ENCODE measurements at regions not wholly inside any gene's neighbourhood (a gene's known extent, or its start where the extent isn't known, plus 50 kb on each side); places are given as distances from the start of the nearest gene placed in this dataset.
A peak's percentile ranks its signal among the peaks of the same experiment; 100 is the strongest.

- no peak for TF ChIP-seq CUX1 (CRISPR knock-in tag; IDR thresholded peaks at IDR 0.05)
- TF ChIP-seq ZNF583 (CRISPR knock-in tag; IDR thresholded peaks at IDR 0.05) = 0 out of 2 replicates have a peak, but pooled peaks have one; percentile 21
- TF ChIP-seq ASH1L (IDR thresholded peaks at IDR 0.05; ENCODE audit: borderline replicate concordance, low read depth, partially characterized antibody) = no peak
- no peak for TF ChIP-seq RBM22 (IDR thresholded peaks at IDR 0.05; ENCODE audit: low read depth, low read length, poor library complexity, severe bottlenecking)
- no peak for TF ChIP-seq ZNF507 (tag; conservative IDR thresholded peaks at IDR 0.05)
- peak; percentile 87 for TF ChIP-seq HDAC2 (IDR thresholded peaks at IDR 0.05)
- no peak for TF ChIP-seq GABPB2 (CRISPR knock-in tag; conservative IDR thresholded peaks at IDR 0.05)
- TF ChIP-seq ZNF79 (CRISPR knock-in tag; IDR thresholded peaks at IDR 0.05; ENCODE audit: low read depth) = no peak
- TF ChIP-seq ILF3 (IDR thresholded peaks at IDR 0.05; ENCODE audit: borderline replicate concordance) = no peak
- TF ChIP-seq ZNF707 (CRISPR knock-in tag; conservative IDR thresholded peaks at IDR 0.05) = no peak
- TF ChIP-seq NCOA4 (IDR thresholded peaks at IDR 0.05; ENCODE audit: partially characterized antibody) = no peak
- peak; percentile 90 for TF ChIP-seq MGA (IDR thresholded peaks at IDR 0.05)
Measured at GRCh38 chr10:29131952-29132547, 156.8 kb upstream of the LYZL1 start (continued).
